ENCODE measurements at regions not wholly inside any gene's neighbourhood (a gene's known extent, or its start where the extent isn't known, plus 50 kb on each side); places are given as distances from the start of the nearest gene placed in this dataset.

DNA sequence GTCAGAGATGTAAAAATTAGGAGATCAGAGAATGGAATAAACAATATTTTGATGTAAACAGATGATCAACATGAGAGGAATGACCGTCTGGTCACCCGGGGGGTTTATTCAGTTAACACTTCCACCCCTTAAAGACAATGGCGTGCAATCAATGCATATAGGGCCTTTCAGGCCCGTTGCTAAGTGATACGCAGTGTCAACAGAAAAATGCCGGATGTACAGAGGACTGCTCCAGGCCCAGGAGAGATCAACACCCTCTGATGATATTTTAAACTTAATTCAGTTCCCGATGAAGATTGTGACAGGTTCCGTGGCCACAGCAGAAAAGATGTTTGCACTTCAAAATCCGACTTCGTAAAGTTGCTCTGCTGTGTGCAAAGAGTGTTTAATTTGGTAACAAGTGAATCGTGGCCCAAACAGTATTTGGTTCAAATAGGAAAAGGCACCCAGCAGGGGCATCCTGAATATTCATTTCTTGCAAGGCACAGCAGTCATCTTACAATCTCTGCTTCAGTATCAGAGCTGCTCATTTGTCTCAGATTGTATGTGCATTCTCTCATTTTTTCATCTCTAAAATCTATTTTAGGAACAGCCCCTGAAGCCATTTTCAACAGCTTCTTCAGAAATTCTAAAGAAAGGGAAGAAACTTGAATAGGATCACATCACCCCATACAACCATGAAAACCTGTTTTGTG lies 72.6 kb downstream of the FOXB1 start:
- ATAC-seq (ENCODE audit: insufficient number of reproducible peaks, low FRiP score, low read depth) = no peak
- Histone ChIP-seq H3K36me3 (no peaks in the 10 kb centered on the region), H3K27ac (no peak overlapping the region), H3K4me1 (ENCODE audit: control insufficient read depth in 1 of 2, low read depth in 2 of 2) (no peaks in the 10 kb centered on the region), H3K9me3 (peaks cover 4% of the 10 kb centered on the region), H3K27me3 (replicated peaks; ENCODE audit: insufficient read depth) (no peaks in the 10 kb centered on the region), H3K4me3 (no peak overlapping the region)
- TF ChIP-seq, protein P1, sequence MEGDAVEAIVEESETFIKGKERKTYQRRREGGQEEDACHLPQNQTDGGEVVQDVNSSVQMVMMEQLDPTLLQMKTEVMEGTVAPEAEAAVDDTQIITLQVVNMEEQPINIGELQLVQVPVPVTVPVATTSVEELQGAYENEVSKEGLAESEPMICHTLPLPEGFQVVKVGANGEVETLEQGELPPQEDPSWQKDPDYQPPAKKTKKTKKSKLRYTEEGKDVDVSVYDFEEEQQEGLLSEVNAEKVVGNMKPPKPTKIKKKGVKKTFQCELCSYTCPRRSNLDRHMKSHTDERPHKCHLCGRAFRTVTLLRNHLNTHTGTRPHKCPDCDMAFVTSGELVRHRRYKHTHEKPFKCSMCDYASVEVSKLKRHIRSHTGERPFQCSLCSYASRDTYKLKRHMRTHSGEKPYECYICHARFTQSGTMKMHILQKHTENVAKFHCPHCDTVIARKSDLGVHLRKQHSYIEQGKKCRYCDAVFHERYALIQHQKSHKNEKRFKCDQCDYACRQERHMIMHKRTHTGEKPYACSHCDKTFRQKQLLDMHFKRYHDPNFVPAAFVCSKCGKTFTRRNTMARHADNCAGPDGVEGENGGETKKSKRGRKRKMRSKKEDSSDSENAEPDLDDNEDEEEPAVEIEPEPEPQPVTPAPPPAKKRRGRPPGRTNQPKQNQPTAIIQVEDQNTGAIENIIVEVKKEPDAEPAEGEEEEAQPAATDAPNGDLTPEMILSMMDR (IDR thresholded peaks at IDR 0.05) = no peak
- no peak for DNase-seq (ENCODE audit: low spot score)

DNA sequence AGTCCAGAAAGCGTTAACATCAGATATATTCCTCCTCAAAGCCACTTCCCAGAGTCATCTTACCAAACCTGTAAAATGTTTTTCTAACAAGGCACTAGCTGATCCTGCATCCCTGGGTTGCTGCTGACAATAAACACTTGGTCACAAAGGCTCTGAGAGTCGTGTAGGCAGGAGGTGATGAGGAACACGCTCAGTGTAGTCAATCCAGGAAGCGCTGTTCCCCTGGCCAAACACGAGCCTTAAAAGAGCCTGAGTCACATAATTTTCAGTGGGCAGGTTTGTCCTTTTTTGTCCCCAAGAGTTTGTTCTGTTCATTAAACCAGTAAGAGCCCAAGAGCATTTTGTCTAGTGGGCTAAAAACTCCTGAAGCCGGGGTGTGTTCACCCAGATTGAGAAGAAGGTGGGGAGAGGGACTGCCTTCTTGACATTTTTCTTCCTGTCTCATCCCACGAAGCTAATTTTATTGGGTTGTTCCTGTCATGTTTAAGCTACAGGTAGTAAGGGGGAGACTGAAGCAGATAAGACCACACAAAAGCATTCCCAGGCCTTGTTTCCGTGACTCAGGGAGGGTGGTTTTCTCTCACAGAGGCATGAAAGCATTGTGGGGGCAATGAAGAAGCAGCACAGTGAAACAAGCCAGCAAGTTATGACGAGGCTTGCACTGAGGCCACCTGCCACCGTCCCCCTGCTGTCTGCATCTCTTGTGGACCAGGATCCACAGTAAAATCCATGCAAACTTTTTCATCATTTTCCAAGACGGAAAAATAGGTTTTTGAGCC lies 73.7 kb downstream of the FOXB1 start:
- TF ChIP-seq, protein P1 (IDR thresholded peaks at IDR 0.05) = no peak
- DNase-seq (ENCODE audit: low spot score) (no peak), ATAC-seq (ENCODE audit: insufficient number of reproducible peaks, low FRiP score, low read depth) (no peak)
- Histone ChIP-seq H3K27me3 (replicated peaks; ENCODE audit: insufficient read depth) (no peaks in the 10 kb centered on the region), H3K27ac (no peak overlapping the region), H3K4me3 (no peak overlapping the region), H3K4me1 (ENCODE audit: control insufficient read depth in 1 of 2, low read depth in 2 of 2) (no peaks in the 10 kb centered on the region), H3K36me3 (no peaks in the 10 kb centered on the region), H3K9me3 (peaks cover 4% of the 10 kb centered on the region)

DNA sequence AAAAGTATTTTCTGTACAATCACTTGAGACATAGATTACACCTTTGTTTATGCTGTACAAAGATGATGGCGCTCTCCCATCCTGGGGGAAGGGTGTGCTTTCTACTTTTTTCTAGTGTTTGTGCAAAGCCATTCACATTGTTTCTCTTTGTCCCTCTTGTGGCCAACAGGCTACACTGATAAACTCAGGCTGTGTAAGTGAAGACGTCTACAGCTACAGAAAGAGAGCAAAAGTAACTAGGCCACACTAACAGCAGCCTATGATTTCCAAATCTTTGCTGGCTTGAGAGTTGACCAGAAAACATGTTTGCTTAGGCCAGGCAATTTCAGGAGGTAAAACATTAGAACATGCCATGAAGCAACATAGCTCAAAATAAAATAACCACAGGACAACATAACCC lies 75.1 kb downstream of the FOXB1 start:
- H3K36me3 ChIP-seq = no peaks in the 10 kb centered on the region
- ATAC-seq (ENCODE audit: insufficient number of reproducible peaks, low FRiP score, low read depth) (no peak), DNase-seq (ENCODE audit: low spot score) (no peak)
- no peaks in the 10 kb centered on the region for H3K4me1 ChIP-seq (ENCODE audit: control insufficient read depth in 1 of 2, low read depth in 2 of 2)
- H3K27me3 ChIP-seq (replicated peaks; ENCODE audit: insufficient read depth) = no peaks in the 10 kb centered on the region
- H3K9me3 ChIP-seq = no peaks in the 10 kb centered on the region
- H3K4me3 ChIP-seq = no peak overlapping the region
- TF ChIP-seq, protein P1 (IDR thresholded peaks at IDR 0.05) = no peak
- no peak overlapping the region for H3K27ac ChIP-seq

DNA sequence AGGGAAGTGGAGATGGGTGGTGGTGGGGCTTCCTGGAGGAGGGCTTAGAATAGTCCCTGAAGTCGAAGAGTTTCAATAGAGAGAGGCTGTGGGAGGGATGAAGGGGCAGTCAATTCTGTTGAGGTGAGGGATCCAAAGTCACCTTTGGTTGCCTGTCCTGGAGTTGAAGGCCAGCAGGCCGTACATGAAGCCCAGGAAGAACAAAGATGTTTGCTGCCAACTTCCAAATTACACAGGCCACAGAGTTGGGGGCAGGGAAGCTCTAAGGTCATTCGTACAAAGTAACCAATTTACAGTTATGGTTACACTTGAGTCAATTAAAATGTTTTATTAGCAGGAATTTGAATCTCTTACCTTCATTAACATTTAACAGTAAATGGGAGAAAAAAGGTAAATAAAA lies 77.9 kb downstream of the FOXB1 start:
- Histone ChIP-seq H3K27ac (no peak overlapping the region), H3K4me1 (ENCODE audit: control insufficient read depth in 1 of 2, low read depth in 2 of 2) (no peaks in the 10 kb centered on the region), H3K4me3 (no peak overlapping the region), H3K27me3 (replicated peaks; ENCODE audit: insufficient read depth) (no peaks in the 10 kb centered on the region), H3K36me3 (no peaks in the 10 kb centered on the region), H3K9me3 (no peaks in the 10 kb centered on the region)
- TF ChIP-seq, protein P1 (IDR thresholded peaks at IDR 0.05) = no peak
- ATAC-seq (ENCODE audit: insufficient number of reproducible peaks, low FRiP score, low read depth) = no peak
- DNase-seq (ENCODE audit: low spot score) = no peak

DNA sequence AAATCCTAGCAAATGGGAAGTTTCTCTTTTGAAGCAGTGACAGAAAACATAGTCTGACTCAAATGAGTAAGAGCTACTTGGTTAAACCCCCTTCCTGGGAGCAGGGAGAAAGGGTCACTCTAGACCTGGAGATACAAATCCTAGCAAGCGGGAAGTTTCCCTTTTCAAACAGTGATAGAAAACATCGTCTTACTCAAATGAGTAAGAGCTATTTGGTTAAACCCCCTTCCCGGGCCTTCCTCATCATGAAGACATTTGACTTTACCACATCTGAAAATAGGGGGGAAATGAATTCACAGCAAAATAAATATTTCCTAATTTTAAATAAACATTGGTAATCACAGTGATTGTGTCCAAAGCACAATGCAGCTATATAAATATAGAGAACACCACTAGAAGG lies 79.2 kb downstream of the FOXB1 start:
- DNase-seq (ENCODE audit: low spot score) = no peak
- TF ChIP-seq, protein P1 (IDR thresholded peaks at IDR 0.05) = no peak
- ATAC-seq (ENCODE audit: insufficient number of reproducible peaks, low FRiP score, low read depth) = no peak

More for the DNA sequence above, 79.2 kb downstream of the FOXB1 start:
- H3K27me3 ChIP-seq (replicated peaks; ENCODE audit: insufficient read depth) = no peaks in the 10 kb centered on the region
- no peaks in the 10 kb centered on the region for H3K4me1 ChIP-seq (ENCODE audit: control insufficient read depth in 1 of 2, low read depth in 2 of 2)
- no peak overlapping the region for H3K4me3 ChIP-seq
- H3K36me3 ChIP-seq = no peaks in the 10 kb centered on the region
- no peak overlapping the region for H3K27ac ChIP-seq
- H3K9me3 ChIP-seq = no peaks in the 10 kb centered on the region
